Activated naive CD4-positive, alpha-beta T cell treated with anti-CD3 and anti-CD28 coated beads, Interleukin-2, amount 50 U/mL, for 16 hours (primary cell): ENCODE measurements at regions not wholly inside any gene's neighbourhood (a gene's known extent, or its start where the extent isn't known, plus 50 kb on each side); places are given as distances from the start of the nearest gene placed in this dataset.

ENCODE experiments used
- DNase-seq: peaks from one replicate; pipeline ENCODE4 v3.0.0-alpha.2; 2020

GRCh38 chr2:147098940-147099339 lies 745.9 kb upstream of the ACVR2A start:
- DNase-seq = no peak

- DNase-seq = no peak
Measured at GRCh38 chr2:147097747-147098146, 747.1 kb upstream of the ACVR2A start.

- DNase-seq = no peak
Measured at GRCh38 chr2:147096671-147097070, 748.2 kb upstream of the ACVR2A start.

- no peak for DNase-seq
Measured at GRCh38 chr2:147095376-147095775, 749.5 kb upstream of the ACVR2A start.

GRCh38 chr2:147094077-147094476 lies 750.8 kb upstream of the ACVR2A start:
- no peak for DNase-seq

GRCh38 chr2:147092266-147092665 lies 752.6 kb upstream of the ACVR2A start:
- DNase-seq = no peak

GRCh38 chr2:147091448-147091847 lies 753.4 kb upstream of the ACVR2A start:
- DNase-seq = no peak

- no peak for DNase-seq
Measured at GRCh38 chr2:147088871-147089270, 756.0 kb upstream of the ACVR2A start.

- no peak for DNase-seq
Measured at GRCh38 chr2:147086715-147087114, 758.1 kb upstream of the ACVR2A start.

GRCh38 chr2:147083664-147084063 lies 761.2 kb upstream of the ACVR2A start:
- no peak for DNase-seq

GRCh38 chr2:147082850-147083522 lies 761.8 kb upstream of the ACVR2A start:
- DNase-seq = peak; percentile 31

- no peak for DNase-seq
Measured at GRCh38 chr2:147081831-147082230, 763.0 kb upstream of the ACVR2A start.

GRCh38 chr2:147076634-147077033 lies 768.2 kb upstream of the ACVR2A start:
- DNase-seq = no peak

GRCh38 chr2:147068071-147068470 lies 776.8 kb upstream of the ACVR2A start:
- DNase-seq = no peak

- DNase-seq = no peak
Measured at GRCh38 chr2:147067136-147067535, 777.7 kb upstream of the ACVR2A start.

GRCh38 chr2:147062073-147062472 lies 782.8 kb upstream of the ACVR2A start:
- DNase-seq = no peak

- no peak for DNase-seq
Measured at GRCh38 chr2:147061269-147061668, 783.6 kb upstream of the ACVR2A start.

GRCh38 chr2:147057892-147058490 lies 786.8 kb upstream of the ACVR2A start:
- DNase-seq = no peak

- DNase-seq = no peak
Measured at GRCh38 chr2:147051814-147052213, 793.0 kb upstream of the ACVR2A start.

- no peak for DNase-seq
Measured at GRCh38 chr2:147051248-147051647, 793.6 kb upstream of the ACVR2A start.

GRCh38 chr2:147049957-147050356 lies 794.9 kb upstream of the ACVR2A start:
- DNase-seq = no peak

- no peak for DNase-seq
Measured at GRCh38 chr2:147046473-147046872, 798.4 kb upstream of the ACVR2A start.

GRCh38 chr2:147045113-147045512 lies 799.7 kb upstream of the ACVR2A start:
- peak; percentile 39 for DNase-seq

GRCh38 chr2:147041121-147041494 lies 803.7 kb upstream of the ACVR2A start:
- DNase-seq = no peak
